ENCODE measurements at regions not wholly inside any gene's neighbourhood (a gene's known extent, or its start where the extent isn't known, plus 50 kb on each side); places are given as distances from the start of the nearest gene placed in this dataset.

GRCh38 chr11:122358292-122358691, 242.3 kb upstream of the BLID start:
- no peak for TF ChIP-seq RARB (CRISPR knock-in tag; IDR thresholded peaks at IDR 0.05)
- no peak for TF ChIP-seq CSRNP3 (CRISPR knock-in tag; IDR thresholded peaks at IDR 0.05)
- no peak for TF ChIP-seq GLIS3 (CRISPR knock-in tag; IDR thresholded peaks at IDR 0.05)
- no peak for TF ChIP-seq ISL1 (CRISPR knock-in tag; IDR thresholded peaks at IDR 0.05)
- TF ChIP-seq ARNTL (CRISPR knock-in tag; IDR thresholded peaks at IDR 0.05; ENCODE audit: borderline replicate concordance, low read depth): no peak
- TF ChIP-seq CREB5 (CRISPR knock-in tag; IDR thresholded peaks at IDR 0.05; ENCODE audit: low read depth): no peak

GRCh38 chr11:122355968-122356367, 240.0 kb upstream of the BLID start:
- no peak for ATAC-seq

More at GRCh38 chr11:122358292-122358691, 242.3 kb upstream of the BLID start:
- no peak for ATAC-seq

DNA sequence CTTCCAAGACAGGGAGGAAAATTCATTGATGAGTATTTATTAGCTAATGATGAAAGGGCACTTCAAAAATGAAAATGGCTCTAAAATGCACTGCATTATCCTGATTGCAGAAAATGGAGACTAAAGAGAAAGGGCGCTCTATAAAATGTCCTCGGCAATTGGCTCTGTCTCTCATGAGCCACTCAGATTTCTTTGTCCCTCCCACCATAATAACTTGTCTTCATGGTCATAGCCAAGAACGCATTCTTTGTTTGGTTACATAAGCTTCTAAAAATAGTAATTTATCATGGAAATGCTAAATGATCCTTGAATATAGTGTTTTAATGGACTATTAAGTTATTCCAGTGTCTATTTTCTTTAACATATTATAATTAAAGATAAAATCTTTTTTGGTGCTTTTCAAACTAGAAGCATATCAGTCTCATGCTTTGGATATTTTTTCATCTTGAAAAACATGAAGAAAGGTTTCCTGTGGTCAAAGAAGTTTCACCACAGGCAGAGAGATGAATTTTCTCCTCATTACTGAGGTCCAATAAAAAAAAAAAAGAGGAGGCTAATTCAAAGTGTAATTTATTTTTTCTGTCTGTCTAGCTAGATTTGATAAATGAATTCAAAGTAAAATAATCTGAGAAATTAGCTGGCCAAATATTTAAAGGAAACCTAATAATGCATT, 238.1 kb upstream of the BLID start:
- TF ChIP-seq CREB5 (CRISPR knock-in tag; IDR thresholded peaks at IDR 0.05; ENCODE audit: low read depth): no peak
- TF ChIP-seq OSR1 (CRISPR knock-in tag; IDR thresholded peaks at IDR 0.05): no peak
- no peak for TF ChIP-seq ZNF70 (CRISPR knock-in tag; IDR thresholded peaks at IDR 0.05)
- no peak for TF ChIP-seq CSRNP3 (CRISPR knock-in tag; IDR thresholded peaks at IDR 0.05)
- TF ChIP-seq ISL1 (CRISPR knock-in tag; IDR thresholded peaks at IDR 0.05): 0 out of 2 replicates have a peak, but pooled peaks have one; percentile 19
- TF ChIP-seq ZFP3 (CRISPR knock-in tag; IDR thresholded peaks at IDR 0.05): no peak
- no peak for ATAC-seq

More at GRCh38 chr11:122355968-122356367, 240.0 kb upstream of the BLID start:
- TF ChIP-seq TOX (CRISPR knock-in tag; IDR thresholded peaks at IDR 0.05; ENCODE audit: borderline replicate concordance) (no peak), ESRRG (CRISPR knock-in tag; IDR thresholded peaks at IDR 0.05) (no peak), ISL1 (CRISPR knock-in tag; IDR thresholded peaks at IDR 0.05) (no peak), RARB (CRISPR knock-in tag; IDR thresholded peaks at IDR 0.05) (no peak), ZNF8 (CRISPR knock-in tag; IDR thresholded peaks at IDR 0.05) (no peak)

DNA sequence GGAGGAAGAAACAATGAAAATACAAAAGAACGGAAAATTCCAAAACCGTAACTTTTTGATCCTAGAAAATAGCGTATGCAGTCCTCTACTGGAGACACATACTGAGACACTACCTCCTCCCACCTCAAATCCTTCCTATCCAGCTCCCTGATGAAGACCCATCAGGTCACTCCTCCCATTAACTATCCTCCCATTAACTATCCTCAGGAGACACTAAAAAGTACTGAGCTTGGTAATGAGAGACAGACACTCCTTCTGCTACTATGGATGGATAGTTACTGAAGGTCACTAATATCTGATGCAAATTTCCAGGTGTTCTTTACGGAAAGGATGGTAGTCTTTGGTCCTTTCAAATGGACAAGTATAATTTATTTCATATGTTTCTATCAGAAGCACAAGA, 237.5 kb upstream of the BLID start:
- ATAC-seq: no peak
- no peak for TF ChIP-seq OSR1 (CRISPR knock-in tag; IDR thresholded peaks at IDR 0.05)
- no peak for TF ChIP-seq BACH2 (CRISPR knock-in tag; IDR thresholded peaks at IDR 0.05; ENCODE audit: borderline replicate concordance)
- no peak for TF ChIP-seq TCF4 (CRISPR knock-in tag; IDR thresholded peaks at IDR 0.05; ENCODE audit: borderline replicate concordance)
- TF ChIP-seq PPARA (CRISPR knock-in tag; IDR thresholded peaks at IDR 0.05; ENCODE audit: borderline replicate concordance): no peak
- TF ChIP-seq, protein P1, sequence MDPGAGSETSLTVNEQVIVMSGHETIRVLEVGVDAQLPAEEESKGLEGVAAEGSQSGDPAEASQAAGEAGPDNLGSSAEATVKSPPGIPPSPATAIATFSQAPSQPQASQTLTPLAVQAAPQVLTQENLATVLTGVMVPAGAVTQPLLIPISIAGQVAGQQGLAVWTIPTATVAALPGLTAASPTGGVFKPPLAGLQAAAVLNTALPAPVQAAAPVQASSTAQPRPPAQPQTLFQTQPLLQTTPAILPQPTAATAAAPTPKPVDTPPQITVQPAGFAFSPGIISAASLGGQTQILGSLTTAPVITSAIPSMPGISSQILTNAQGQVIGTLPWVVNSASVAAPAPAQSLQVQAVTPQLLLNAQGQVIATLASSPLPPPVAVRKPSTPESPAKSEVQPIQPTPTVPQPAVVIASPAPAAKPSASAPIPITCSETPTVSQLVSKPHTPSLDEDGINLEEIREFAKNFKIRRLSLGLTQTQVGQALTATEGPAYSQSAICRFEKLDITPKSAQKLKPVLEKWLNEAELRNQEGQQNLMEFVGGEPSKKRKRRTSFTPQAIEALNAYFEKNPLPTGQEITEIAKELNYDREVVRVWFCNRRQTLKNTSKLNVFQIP (CRISPR knock-in tag; IDR thresholded peaks at IDR 0.05; ENCODE audit: borderline replicate concordance, low read depth): no peak
- TF ChIP-seq, protein P2, sequence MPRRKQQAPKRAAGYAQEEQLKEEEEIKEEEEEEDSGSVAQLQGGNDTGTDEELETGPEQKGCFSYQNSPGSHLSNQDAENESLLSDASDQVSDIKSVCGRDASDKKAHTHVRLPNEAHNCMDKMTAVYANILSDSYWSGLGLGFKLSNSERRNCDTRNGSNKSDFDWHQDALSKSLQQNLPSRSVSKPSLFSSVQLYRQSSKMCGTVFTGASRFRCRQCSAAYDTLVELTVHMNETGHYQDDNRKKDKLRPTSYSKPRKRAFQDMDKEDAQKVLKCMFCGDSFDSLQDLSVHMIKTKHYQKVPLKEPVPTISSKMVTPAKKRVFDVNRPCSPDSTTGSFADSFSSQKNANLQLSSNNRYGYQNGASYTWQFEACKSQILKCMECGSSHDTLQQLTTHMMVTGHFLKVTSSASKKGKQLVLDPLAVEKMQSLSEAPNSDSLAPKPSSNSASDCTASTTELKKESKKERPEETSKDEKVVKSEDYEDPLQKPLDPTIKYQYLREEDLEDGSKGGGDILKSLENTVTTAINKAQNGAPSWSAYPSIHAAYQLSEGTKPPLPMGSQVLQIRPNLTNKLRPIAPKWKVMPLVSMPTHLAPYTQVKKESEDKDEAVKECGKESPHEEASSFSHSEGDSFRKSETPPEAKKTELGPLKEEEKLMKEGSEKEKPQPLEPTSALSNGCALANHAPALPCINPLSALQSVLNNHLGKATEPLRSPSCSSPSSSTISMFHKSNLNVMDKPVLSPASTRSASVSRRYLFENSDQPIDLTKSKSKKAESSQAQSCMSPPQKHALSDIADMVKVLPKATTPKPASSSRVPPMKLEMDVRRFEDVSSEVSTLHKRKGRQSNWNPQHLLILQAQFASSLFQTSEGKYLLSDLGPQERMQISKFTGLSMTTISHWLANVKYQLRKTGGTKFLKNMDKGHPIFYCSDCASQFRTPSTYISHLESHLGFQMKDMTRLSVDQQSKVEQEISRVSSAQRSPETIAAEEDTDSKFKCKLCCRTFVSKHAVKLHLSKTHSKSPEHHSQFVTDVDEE (CRISPR knock-in tag; IDR thresholded peaks at IDR 0.05): no peak

Measured in SK-N-SH treated with all-trans-retinoic acid at 6 μM for 48 hours (cell line).